HepG2 (cell line): ENCODE measurements at regions not wholly inside any gene's neighbourhood (a gene's known extent, or its start where the extent isn't known, plus 50 kb on each side); places are given as distances from the start of the nearest gene placed in this dataset.

Source experiments
- ZNF557 ChIP-seq: sonication (generic); formaldehyde crosslinking; IDR thresholded peaks from 2 replicates; pipeline ENCODE4 v1.4.0; 2020; ENCODE audit warnings: missing genetic modification reagents
- ZNF7 ChIP-seq: IDR thresholded peaks from 2 replicates; pipeline ENCODE4 v1.6.1; 2016; ENCODE audit warnings: missing biosample characterization, missing genetic modification reagents

DNA sequence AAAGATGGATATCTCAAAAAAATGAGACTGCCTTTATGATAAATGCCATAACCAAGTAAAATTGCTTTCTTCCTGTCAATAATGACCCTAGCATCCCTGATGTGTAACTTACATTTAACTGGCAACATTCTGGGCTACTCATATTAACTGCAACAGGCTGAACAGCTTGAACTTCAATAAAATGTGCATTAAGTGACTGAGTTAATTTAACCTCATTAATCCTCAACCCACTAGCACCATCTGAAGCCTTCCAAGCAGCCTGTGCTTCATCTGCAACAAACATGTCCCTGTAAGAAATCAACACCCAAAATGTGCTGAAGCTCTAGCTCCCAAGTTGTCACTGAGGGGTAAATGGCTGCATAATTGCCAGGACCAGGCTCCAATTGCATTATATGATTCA is 296.2 kb upstream of the ZC3H15 start:
- TF ChIP-seq ZNF7 (CRISPR knock-in tag) (no peak), ZNF557 (CRISPR knock-in tag) (no peak)
